ENCODE measurements at regions not wholly inside any gene's neighbourhood (a gene's known extent, or its start where the extent isn't known, plus 50 kb on each side); places are given as distances from the start of the nearest gene placed in this dataset.

GRCh38 chrX:20973038-20973437, 401.2 kb upstream of the CNKSR2 start:
- no peak for TF ChIP-seq POLR2A (IDR thresholded peaks at IDR 0.05; ENCODE audit: borderline replicate concordance, extremely low read depth, insufficient read depth, insufficient read length)
- TF ChIP-seq CTCF (IDR thresholded peaks at IDR 0.05 in 2 of 3, conservative IDR thresholded peaks at IDR 0.05 in 1 of 3; ENCODE audit: borderline replicate concordance in 1 of 3, insufficient read depth in 1 of 3, low read depth in 2 of 3, low read length in 2 of 3), result no peak
- TF ChIP-seq JUND (IDR thresholded peaks at IDR 0.05), result no peak
- TF ChIP-seq POLR2AphosphoS5 (IDR thresholded peaks at IDR 0.05; ENCODE audit: low read depth, low read length), result no peak
- TF ChIP-seq YY1 (IDR thresholded peaks at IDR 0.05; ENCODE audit: extremely low read depth, insufficient replicate concordance, low read depth, low read length), result no peak
- no peak for TF ChIP-seq SP1 (IDR thresholded peaks at IDR 0.05; ENCODE audit: low read depth)
- TF ChIP-seq EZH2 (IDR thresholded peaks at IDR 0.05), result no peak
- TF ChIP-seq REST (IDR thresholded peaks at IDR 0.05; ENCODE audit: low read depth), result no peak
- no peak for TF ChIP-seq EZH2phosphoT487 (IDR thresholded peaks at IDR 0.05; ENCODE audit: borderline replicate concordance)
- TF ChIP-seq CEBPB (IDR thresholded peaks at IDR 0.05; ENCODE audit: low read depth), result no peak
- TF ChIP-seq CBX3 (IDR thresholded peaks at IDR 0.05; ENCODE audit: low read depth), result no peak
- no peak for TF ChIP-seq ZBTB33 (IDR thresholded peaks at IDR 0.05; ENCODE audit: extremely low read depth, insufficient replicate concordance, low read length)
